ENCODE measurements at regions not wholly inside any gene's neighbourhood (a gene's known extent, or its start where the extent isn't known, plus 50 kb on each side); places are given as distances from the start of the nearest gene placed in this dataset.

- H3K9me3 ChIP-seq (ENCODE audit: insufficient read depth in 2 of 2, low read depth in 1 of 2, low read length in 1 of 2) = peaks cover 18 to 19% of the 10 kb centered on the region in 2 experiments
- no peak overlapping the region for H2BK5ac ChIP-seq (ENCODE audit: low read depth, low read length)
- H3K79me2 ChIP-seq (ENCODE audit: control insufficient read depth in 1 of 2, insufficient read depth in 2 of 2, low read length in 2 of 2) = no peaks in the 10 kb centered on the region
- no peak overlapping the region for H3K56ac ChIP-seq (replicated peaks; ENCODE audit: insufficient read length, low read depth, low read length)
- H2AK5ac ChIP-seq (ENCODE audit: low read depth, low read length) = no peak overlapping the region
- POLR2A ChIA-PET (ENCODE audit: partially characterized antibody) = no interaction called here
- no peak overlapping the region for H4K91ac ChIP-seq (replicated peaks; ENCODE audit: insufficient read length, low read length)
- no peak overlapping the region for H2BK15ac ChIP-seq (ENCODE audit: low read length)
- no peak overlapping the region for H2BK12ac ChIP-seq (ENCODE audit: low read depth, low read length)
- no peak overlapping the region for H3K4ac ChIP-seq (replicated peaks; ENCODE audit: insufficient read length, low read depth, low read length)
- H3K79me1 ChIP-seq (ENCODE audit: low read depth, low read length) = no peaks in the 10 kb centered on the region
- H4K20me1 ChIP-seq (replicated peaks in 1 of 2; ENCODE audit: control insufficient read depth in 1 of 2, insufficient read depth in 2 of 2, low read length in 2 of 2) = no peaks in the 10 kb centered on the region
- CTCF ChIA-PET (ENCODE audit: partially characterized antibody) = no interaction called here
- H3K4me2 ChIP-seq (ENCODE audit: insufficient read depth in 1 of 2, low read depth in 2 of 2, low read length in 2 of 2) = no peak overlapping the region
- no peak overlapping the region for H2BK120ac ChIP-seq (replicated peaks; ENCODE audit: low read depth, low read length)
- no peaks in the 10 kb centered on the region for H3K4me1 ChIP-seq (replicated peaks in 1 of 4; ENCODE audit: control insufficient read depth in 3 of 4, insufficient read depth in 4 of 4, low read length in 3 of 4)
- FAIRE-seq (no peak), DNase-seq (ENCODE audit: low read depth in 1 of 2, low spot score in 2 of 2) (no peak)
- no peak overlapping the region for H2BK20ac ChIP-seq (ENCODE audit: low read length)
- no peak overlapping the region for H3K9ac ChIP-seq (replicated peaks in 1 of 4; ENCODE audit: extremely low read depth in 1 of 4, low read depth in 3 of 4, low read length in 3 of 4)
- no peak overlapping the region for H3K4me3 ChIP-seq (ENCODE audit: extremely low read depth in 1 of 4, insufficient read depth in 2 of 4, low read depth in 3 of 4, low read length in 4 of 4)
- no peaks in the 10 kb centered on the region for H3K36me3 ChIP-seq (ENCODE audit: control insufficient read depth in 2 of 4, insufficient read depth in 4 of 4, low read length in 3 of 4)
- H3K27ac ChIP-seq (ENCODE audit: low read depth, low read length) = no peak overlapping the region
- no peaks in the 10 kb centered on the region for H3K27me3 ChIP-seq (replicated peaks in 1 of 4; ENCODE audit: control insufficient read depth in 3 of 4, extremely low read depth in 1 of 4, insufficient read depth in 3 of 4, low read length in 3 of 4)
- no peaks in the 10 kb centered on the region for H3K23me2 ChIP-seq (ENCODE audit: low read depth, low read length)
- H2AFZ ChIP-seq (ENCODE audit: low read length) = no peak overlapping the region
- H4K8ac ChIP-seq (ENCODE audit: extremely low read depth, insufficient read depth, low read length) = no peak overlapping the region
- no peak overlapping the region for H4K5ac ChIP-seq (ENCODE audit: insufficient read length, low read depth, low read length)
- H3K18ac ChIP-seq (ENCODE audit: extremely low read depth, low read length) = no peak overlapping the region
- 98% methylated on average over 2 of the region's 2 CpGs; no CpG with 5 or more reads in 1 of the 2 experiments for WGBS, 2 experiments (ENCODE audit: extremely low coverage in 1 of 2, insufficient coverage in 1 of 2, insufficient read length in 1 of 2, insufficient replicate concordance in 2 of 2, low coverage in 1 of 2, low lambda C conversion rate in 2 of 2, missing lambda C conversion rate in 1 of 2)
- H3K23ac ChIP-seq (ENCODE audit: insufficient read length) = no peak overlapping the region
- H3K14ac ChIP-seq (ENCODE audit: insufficient read length) = no peak overlapping the region
- no peak for TF ChIP-seq SIRT6 (IDR thresholded peaks at IDR 0.05; ENCODE audit: low read length)
- TF ChIP-seq TEAD4 (IDR thresholded peaks at IDR 0.05; ENCODE audit: low read depth, low read length) = no peak
- no peak for TF ChIP-seq TAF7 (optimal IDR thresholded peaks at IDR 0.05; ENCODE audit: borderline replicate concordance, low read depth, low read length)
- TF ChIP-seq NANOG (IDR thresholded peaks at IDR 0.05; ENCODE audit: insufficient read depth, low read depth, low read length, poor library complexity, severe bottlenecking) = no peak
- TF ChIP-seq SRF (IDR thresholded peaks at IDR 0.05; ENCODE audit: low read depth, low read length) = no peak
- TF ChIP-seq SIX5 (IDR thresholded peaks at IDR 0.05; ENCODE audit: low read depth, low read length) = no peak
- TF ChIP-seq SUZ12 (IDR thresholded peaks at IDR 0.05; ENCODE audit: low read length) = no peak
- TF ChIP-seq CBX8 (IDR thresholded peaks at IDR 0.05; ENCODE audit: borderline replicate concordance, low read depth, low read length) = no peak
- no peak for TF ChIP-seq GABPA (IDR thresholded peaks at IDR 0.05; ENCODE audit: borderline replicate concordance, insufficient read depth, low read length)
- no peak for TF ChIP-seq KDM4A (IDR thresholded peaks at IDR 0.05; ENCODE audit: low read depth, low read length, severe bottlenecking)
- TF ChIP-seq SAP30 (IDR thresholded peaks at IDR 0.05; ENCODE audit: insufficient read depth, insufficient replicate concordance, low read length) = no peak
- TF ChIP-seq JUN (IDR thresholded peaks at IDR 0.05; ENCODE audit: low read depth, low read length) = no peak
- no peak for TF ChIP-seq RNF2 (IDR thresholded peaks at IDR 0.05; ENCODE audit: borderline replicate concordance, low read depth, low read length, missing control alignments, poor library complexity, severe bottlenecking)
- TF ChIP-seq POU5F1 (IDR thresholded peaks at IDR 0.05; ENCODE audit: low read depth, low read length) = no peak
- TF ChIP-seq TBP (IDR thresholded peaks at IDR 0.05; ENCODE audit: low read depth, low read length) = no peak
These were observed 317.2 kb upstream of the ID4 start for GRCh38 chr6:19519941-19520340.

Measured in H1 (cell line).